GM23248 (cell line): ENCODE measurements at regions not wholly inside any gene's neighbourhood (a gene's known extent, or its start where the extent isn't known, plus 50 kb on each side); places are given as distances from the start of the nearest gene placed in this dataset.

ENCODE experiments used
- DNase-seq: peaks from one replicate; pipeline ENCODE4 v3.0.0-alpha.2; 2015
- H2AFZ ChIP-seq: fragments of 200-600 bp; sonication (generic); 2 replicates; pipeline ENCODE4 v1.6.1; 2016; ENCODE audit warnings: antibody characterized with exemption
- H3F3A ChIP-seq: fragments of 200-600 bp; sonication (generic); 2 replicates; pipeline ENCODE4 v1.6.1; 2016; ENCODE audit warnings: mild to moderate bottlenecking, antibody characterized with exemption, mixed run types; ENCODE audit not compliant: insufficient read depth
- H3K27ac ChIP-seq: fragments of 200-600 bp; sonication (generic); 2 replicates; pipeline ENCODE4 v1.5.1; 2016; ENCODE audit warnings: mild to moderate bottlenecking
- H3K27me3 ChIP-seq: fragments of 200-600 bp; sonication (generic); replicated peaks from 2 replicates; pipeline ENCODE4 v1.6.1; 2016; ENCODE audit warnings: mild to moderate bottlenecking; ENCODE audit not compliant: insufficient read depth
- H3K36me3 ChIP-seq: fragments of 200-600 bp; sonication (generic); 2 replicates; pipeline ENCODE4 v1.6.1; 2016; ENCODE audit warnings: low read depth, mild to moderate bottlenecking
- H3K4me1 ChIP-seq: fragments of 200-600 bp; sonication (generic); 2 replicates; pipeline ENCODE4 v1.6.1; 2016; ENCODE audit warnings: mild to moderate bottlenecking; ENCODE audit not compliant: insufficient read depth
- H3K4me2 ChIP-seq: fragments of 200-600 bp; sonication (generic); one replicate; pipeline ENCODE4 v1.6.1; 2016; ENCODE audit warnings: mild to moderate bottlenecking; ENCODE audit not compliant: unreplicated experiment
- H3K4me3 ChIP-seq: fragments of 200-600 bp; sonication (generic); 2 replicates; pipeline ENCODE4 v1.5.1; 2016; ENCODE audit warnings: mild to moderate bottlenecking
- H3K79me2 ChIP-seq: fragments of 200-600 bp; sonication (generic); 2 replicates; pipeline ENCODE4 v1.6.1; 2016; ENCODE audit warnings: mild to moderate bottlenecking; ENCODE audit not compliant: insufficient read depth
- H3K9ac ChIP-seq: fragments of 200-600 bp; sonication (generic); 2 replicates; pipeline ENCODE4 v1.6.1; 2016; ENCODE audit warnings: mild to moderate bottlenecking
- H3K9me2 ChIP-seq: fragments of 200-600 bp; sonication (generic); 2 replicates; pipeline ENCODE4 v1.6.1; 2016; ENCODE audit warnings: mixed run types, mild to moderate bottlenecking, moderate library complexity; ENCODE audit not compliant: insufficient read depth
- H3K9me3 ChIP-seq: fragments of 200-600 bp; sonication (generic); one replicate; pipeline ENCODE4 v1.6.1; 2017; ENCODE audit warnings: low read depth
- H4K20me1 ChIP-seq: fragments of 200-600 bp; sonication (generic); 2 replicates; pipeline ENCODE4 v1.6.0; 2016; ENCODE audit not compliant: insufficient read depth
- EZH2 ChIP-seq: fragments of 200-600 bp; sonication (generic); IDR thresholded peaks from 2 replicates; pipeline ENCODE4 v1.6.1; 2018; ENCODE audit warnings: antibody characterized with exemption, mild to moderate bottlenecking; ENCODE audit not compliant: insufficient read depth, poor library complexity, severe bottlenecking
- EZH2phosphoT487 ChIP-seq: fragments of 200-600 bp; sonication (generic); IDR thresholded peaks from 2 replicates; pipeline ENCODE4 v1.6.1; 2018; ENCODE audit warnings: antibody characterized with exemption, moderate library complexity, mild to moderate bottlenecking, low read depth; ENCODE audit not compliant: insufficient read depth
- WGBS, 2 experiments: methylation state at CpG; one replicate each; pipeline ENCODE4 v1.1.6; 2015 to 2017; ENCODE audit warnings: low lambda C conversion rate in 2 of 2, low coverage in 1 of 2; ENCODE audit errors: missing lambda C conversion rate in 2 of 2; 5-methylcytosine and 5-hydroxymethylcytosine counted together
- in situ Hi-C: fragments of 300-500 bp; cut with MboI; formaldehyde crosslinking; loops from 2 replicates; pipeline ENCODE4 v1.15.0; 2020

- H2AFZ ChIP-seq, result no peak overlapping the region
- no peak for TF ChIP-seq EZH2phosphoT487
- TF ChIP-seq EZH2, result no peak
- no peaks in the 10 kb centered on the region for H3K4me1 ChIP-seq
- no peaks in the 10 kb centered on the region for H3K79me2 ChIP-seq
- no peaks in the 10 kb centered on the region for H3K9me2 ChIP-seq
- H3K27ac ChIP-seq, result no peak overlapping the region
- in situ Hi-C loops, result no loop called here
- no peaks in the 10 kb centered on the region for H3K27me3 ChIP-seq
- 8 to 26% methylated on average over 2 of the region's 2 CpGs for WGBS, 2 experiments
- no peak for DNase-seq
- H4K20me1 ChIP-seq, result no peaks in the 10 kb centered on the region
- H3K9me3 ChIP-seq, result peaks cover 5% of the 10 kb centered on the region
- no peak overlapping the region for H3K4me3 ChIP-seq
- no peak overlapping the region for H3K4me2 ChIP-seq
- no peak overlapping the region for H3K9ac ChIP-seq
- H3K36me3 ChIP-seq, result no peaks in the 10 kb centered on the region; the same call in 1 of the 2 replicates
- H3F3A ChIP-seq, result no peaks in the 10 kb centered on the region
Measured at GRCh38 chr2:211248841-211249240, 692.4 kb downstream of the CPS1 start.

DNA sequence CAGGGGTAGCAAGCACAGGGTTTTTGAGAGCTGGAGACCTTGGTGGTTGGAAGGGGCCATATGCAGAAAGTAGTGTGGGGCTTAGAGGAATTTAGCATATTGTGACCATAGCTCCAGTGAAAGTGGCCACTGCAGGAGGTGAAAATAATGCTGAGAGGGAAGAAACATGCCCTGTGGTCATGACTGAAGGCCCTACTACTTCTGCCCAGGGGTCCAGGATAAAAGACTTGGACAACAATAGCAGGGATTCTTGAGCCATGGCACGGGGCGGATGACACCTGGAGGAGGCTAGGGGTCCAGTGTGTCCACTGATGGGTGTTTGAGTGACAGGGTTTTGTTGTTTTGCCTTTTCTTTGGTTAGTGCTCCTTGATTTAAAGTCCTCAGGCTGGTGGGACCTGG, 694.6 kb downstream of the CPS1 start:
- Histone ChIP-seq H3K79me2 (no peaks in the 10 kb centered on the region), H3K9me2 (no peaks in the 10 kb centered on the region), H3K27me3 (no peaks in the 10 kb centered on the region), H3K27ac (no peak overlapping the region), H3F3A (no peaks in the 10 kb centered on the region), H3K4me1 (no peaks in the 10 kb centered on the region), H3K36me3 (no peaks in the 10 kb centered on the region; the same call in 1 of the 2 replicates), H3K9ac (no peak overlapping the region), H3K4me3 (no peak overlapping the region), H2AFZ (no peak overlapping the region), H4K20me1 (no peaks in the 10 kb centered on the region), H3K4me2 (no peak overlapping the region), H3K9me3 (peaks cover 5% of the 10 kb centered on the region)
- WGBS, 2 experiments, result 54 to 62% methylated on average over 2 of the region's 2 CpGs
- in situ Hi-C loops, result no loop called here
- DNase-seq, result no peak
- TF ChIP-seq EZH2phosphoT487, result no peak
- no peak for TF ChIP-seq EZH2

- H3K36me3 ChIP-seq, result no peaks in the 10 kb centered on the region
- H2AFZ ChIP-seq, result no peak overlapping the region
- no peaks in the 10 kb centered on the region for H3K79me2 ChIP-seq
- no peak overlapping the region for H3K4me3 ChIP-seq
- no peaks in the 10 kb centered on the region for H3K4me1 ChIP-seq
- no peak overlapping the region for H3K9ac ChIP-seq
- H4K20me1 ChIP-seq, result no peaks in the 10 kb centered on the region
- no peak for DNase-seq
- TF ChIP-seq EZH2 (no peak), EZH2phosphoT487 (no peak)
- 10 to 36% methylated on average over 1 of the region's 1 CpG for WGBS, 2 experiments
- no peak overlapping the region for H3K4me2 ChIP-seq
- in situ Hi-C loops, result no loop called here
- H3K27me3 ChIP-seq, result no peaks in the 10 kb centered on the region
- no peaks in the 10 kb centered on the region for H3K9me2 ChIP-seq
- H3F3A ChIP-seq, result no peaks in the 10 kb centered on the region
- no peak overlapping the region for H3K27ac ChIP-seq
- no peaks in the 10 kb centered on the region for H3K9me3 ChIP-seq
Measured at GRCh38 chr2:211258646-211259335, 702.4 kb downstream of the CPS1 start.

- Histone ChIP-seq H2AFZ (no peak overlapping the region), H3K27ac (no peak overlapping the region), H3K9me3 (no peaks in the 10 kb centered on the region), H3K4me3 (no peak overlapping the region), H3K9me2 (no peaks in the 10 kb centered on the region), H3K79me2 (no peaks in the 10 kb centered on the region), H3K27me3 (no peaks in the 10 kb centered on the region), H4K20me1 (no peaks in the 10 kb centered on the region), H3K4me1 (no peaks in the 10 kb centered on the region), H3K4me2 (no peak overlapping the region), H3K9ac (no peak overlapping the region), H3K36me3 (no peaks in the 10 kb centered on the region), H3F3A (no peaks in the 10 kb centered on the region)
- no peak for TF ChIP-seq EZH2phosphoT487
- TF ChIP-seq EZH2, result no peak
- WGBS, 2 experiments, result 2 to 7% methylated on average over 4 of the region's 4 CpGs
- in situ Hi-C loops, result no loop called here
- no peak for DNase-seq
Measured at GRCh38 chr2:211259831-211260476, 703.6 kb downstream of the CPS1 start.
